Suprapubic skin (tissue), 4 donors: ENCODE measurements at regions not wholly inside any gene's neighbourhood (a gene's known extent, or its start where the extent isn't known, plus 50 kb on each side); places are given as distances from the start of the nearest gene placed in this dataset.

ENCODE experiments used
- CTCF ChIP-seq, 2 donors: fragments of 200-600 bp in 1 of 2; fragments of 450-650 bp in 1 of 2; sonication (generic) in 1 of 2; IDR thresholded peaks; one replicate each; pipeline ENCODE4 v1.5.1; 2016 to 2019; ENCODE audit warnings: antibody characterized with exemption in 2 of 2, mild to moderate bottlenecking in 1 of 2, moderate library complexity in 1 of 2
- EP300 ChIP-seq: sonication (generic); formaldehyde crosslinking; IDR thresholded peaks from one replicate; pipeline ENCODE4 v1.6.1; 2017; ENCODE audit warnings: antibody characterized with exemption
- POLR2A ChIP-seq, 2 donors: fragments of 450-650 bp; IDR thresholded peaks; one replicate each; pipeline ENCODE4 v1.6.1; 2017; ENCODE audit warnings: antibody characterized with exemption in 2 of 2, mild to moderate bottlenecking in 2 of 2, moderate library complexity in 2 of 2
- POLR2AphosphoS5 ChIP-seq, 3 donors: sonication (generic); formaldehyde crosslinking; IDR thresholded peaks; one replicate each; pipeline ENCODE4 v1.6.1; 2017; ENCODE audit warnings: antibody characterized with exemption in 3 of 3

GRCh38 chr22:49206281-49206680, 621.4 kb downstream of the BRD1 start:
- TF ChIP-seq POLR2AphosphoS5 (IDR thresholded peaks at IDR 0.05) (no peak), POLR2A (IDR thresholded peaks at IDR 0.05) (no peak), CTCF (IDR thresholded peaks at IDR 0.05) (no peak), EP300 (no peak)
